GM20000 (cell line): ENCODE measurements at regions not wholly inside any gene's neighbourhood (a gene's known extent, or its start where the extent isn't known, plus 50 kb on each side); places are given as distances from the start of the nearest gene placed in this dataset.
"Not testable (repeated sequence)": the region's sequence is repeated elsewhere in the genome, so short reads cannot be mapped to it uniquely, and the experiment has no call there.

Experiments
- DNase-seq: peaks from one replicate; pipeline ENCODE4 v3.0.0; 2012; ENCODE audit warnings: low spot score
- CTCF ChIP-seq: IDR thresholded peaks from 2 replicates; pipeline ENCODE4 v1.5.1; 2012; ENCODE audit warnings: mild to moderate bottlenecking, control low read depth; ENCODE audit errors: extremely low read depth, missing control alignments

- DNase-seq: no peak
- no peak for TF ChIP-seq CTCF
Observed at GRCh38 chr4:177809791-177810190, 367.6 kb upstream of the AGA start.

- no peak for TF ChIP-seq CTCF
- no peak for DNase-seq
Observed at GRCh38 chr4:177810220-177810619, 368.0 kb upstream of the AGA start.

GRCh38 chr4:177818392-177818791, 376.2 kb upstream of the AGA start:
- DNase-seq: not testable (repeated sequence)

GRCh38 chr4:177826973-177827372, 384.7 kb upstream of the AGA start:
- no peak for TF ChIP-seq CTCF
- no peak for DNase-seq

- TF ChIP-seq CTCF: no peak
Observed at GRCh38 chr4:177841258-177841657, 399.0 kb upstream of the AGA start.

GRCh38 chr4:177853229-177853628, 411.0 kb upstream of the AGA start:
- TF ChIP-seq CTCF: no peak

More at GRCh38 chr4:177841258-177841657, 399.0 kb upstream of the AGA start:
- DNase-seq: no peak

GRCh38 chr4:177855507-177856197, 413.4 kb upstream of the AGA start:
- TF ChIP-seq CTCF: no peak
- no peak for DNase-seq

More at GRCh38 chr4:177853229-177853628, 411.0 kb upstream of the AGA start:
- DNase-seq: no peak

- no peak for TF ChIP-seq CTCF
- DNase-seq: no peak
Observed at GRCh38 chr4:177860171-177860570, 417.9 kb upstream of the AGA start.
